ES-I3 (cell line): ENCODE measurements at regions not wholly inside any gene's neighbourhood (a gene's known extent, or its start where the extent isn't known, plus 50 kb on each side); places are given as distances from the start of the nearest gene placed in this dataset.
A peak's percentile ranks its signal among the peaks of the same experiment; 100 is the strongest.

Experiments used
- H3K36me3 ChIP-seq: 2 replicates; pipeline ENCODE4 v1.6.1; 2013; ENCODE audit warnings: mild to moderate bottlenecking, low read length, control low read depth, moderate library complexity; ENCODE audit not compliant: insufficient read depth
- H3K4me1 ChIP-seq: 2 replicates; pipeline ENCODE4 v1.6.1; 2013; ENCODE audit warnings: mild to moderate bottlenecking, control low read depth, low read length; ENCODE audit not compliant: insufficient read depth
- H3K9ac ChIP-seq: 2 replicates; pipeline ENCODE4 v1.6.1; 2013; ENCODE audit warnings: low read depth, mild to moderate bottlenecking, low read length, moderate library complexity
- H3K9me3 ChIP-seq: 2 replicates; pipeline ENCODE4 v1.6.1; 2013; ENCODE audit warnings: mild to moderate bottlenecking, low read length, moderate library complexity; ENCODE audit not compliant: control insufficient read depth, insufficient read depth

DNA sequence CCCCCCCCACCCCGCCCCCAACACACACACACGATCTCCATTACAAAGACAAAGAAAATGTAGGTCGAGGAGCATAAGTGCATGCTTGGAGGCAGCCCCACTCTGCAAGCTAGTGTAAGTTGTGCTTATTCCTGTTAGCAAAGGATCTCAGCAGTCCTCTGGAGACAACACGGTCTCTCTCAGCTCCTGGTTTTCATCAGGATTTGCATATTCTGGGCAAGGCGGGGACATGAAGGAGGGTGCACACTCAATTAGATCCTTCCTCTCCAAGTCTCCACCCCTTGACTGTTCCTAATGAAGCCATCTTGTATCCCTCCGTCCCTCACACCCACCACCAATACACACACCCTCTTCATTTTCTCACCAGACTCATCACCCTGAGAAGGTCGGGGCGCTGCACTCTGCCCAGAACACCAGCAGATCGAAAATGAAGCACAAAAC is 63.8 kb downstream of the MRPL46 start:
- Histone ChIP-seq H3K9me3 (no peaks in the 10 kb centered on the region), H3K4me1 (peaks cover 12% of the 10 kb centered on the region; the same call in 1 of the 2 replicates), H3K9ac (peak overlapping the region; percentile 7; the same call in 1 of the 2 replicates), H3K36me3 (no peaks in the 10 kb centered on the region)

DNA sequence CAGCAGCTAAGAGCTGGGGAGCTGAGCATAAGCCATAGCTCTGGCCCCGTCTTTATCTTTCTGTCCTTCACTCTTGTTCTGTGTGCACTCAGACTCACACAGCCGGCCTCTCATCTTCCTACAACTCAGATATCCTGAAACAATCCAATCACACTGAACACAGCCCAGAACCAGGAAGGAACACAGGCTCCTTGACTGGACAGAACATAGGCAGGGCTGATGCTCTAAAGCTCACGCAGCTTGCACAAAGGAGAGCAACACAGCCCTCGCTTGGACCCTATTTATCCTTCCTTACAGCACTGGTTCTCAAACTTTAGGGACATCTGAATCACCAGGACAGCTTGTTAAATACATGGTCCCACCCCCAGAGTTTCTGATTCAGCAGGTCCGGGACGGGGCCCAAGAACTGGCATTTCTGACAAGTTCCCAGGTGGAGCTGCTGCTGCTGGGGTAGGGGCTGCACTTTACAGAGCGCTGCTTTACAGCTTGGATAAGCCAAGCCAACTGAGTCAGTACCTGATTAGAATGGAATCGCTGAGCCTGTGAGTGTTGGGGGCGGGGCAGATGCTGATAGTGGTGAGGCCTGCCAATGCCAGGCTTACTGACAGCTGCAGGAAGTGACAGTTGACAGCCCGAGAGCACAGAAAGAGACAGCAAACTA is 65.1 kb downstream of the MRPL46 start:
- Histone ChIP-seq H3K36me3 (no peaks in the 10 kb centered on the region), H3K9ac (no peak overlapping the region), H3K9me3 (no peaks in the 10 kb centered on the region), H3K4me1 (peaks cover 12% of the 10 kb centered on the region; the same call in 1 of the 2 replicates)

DNA sequence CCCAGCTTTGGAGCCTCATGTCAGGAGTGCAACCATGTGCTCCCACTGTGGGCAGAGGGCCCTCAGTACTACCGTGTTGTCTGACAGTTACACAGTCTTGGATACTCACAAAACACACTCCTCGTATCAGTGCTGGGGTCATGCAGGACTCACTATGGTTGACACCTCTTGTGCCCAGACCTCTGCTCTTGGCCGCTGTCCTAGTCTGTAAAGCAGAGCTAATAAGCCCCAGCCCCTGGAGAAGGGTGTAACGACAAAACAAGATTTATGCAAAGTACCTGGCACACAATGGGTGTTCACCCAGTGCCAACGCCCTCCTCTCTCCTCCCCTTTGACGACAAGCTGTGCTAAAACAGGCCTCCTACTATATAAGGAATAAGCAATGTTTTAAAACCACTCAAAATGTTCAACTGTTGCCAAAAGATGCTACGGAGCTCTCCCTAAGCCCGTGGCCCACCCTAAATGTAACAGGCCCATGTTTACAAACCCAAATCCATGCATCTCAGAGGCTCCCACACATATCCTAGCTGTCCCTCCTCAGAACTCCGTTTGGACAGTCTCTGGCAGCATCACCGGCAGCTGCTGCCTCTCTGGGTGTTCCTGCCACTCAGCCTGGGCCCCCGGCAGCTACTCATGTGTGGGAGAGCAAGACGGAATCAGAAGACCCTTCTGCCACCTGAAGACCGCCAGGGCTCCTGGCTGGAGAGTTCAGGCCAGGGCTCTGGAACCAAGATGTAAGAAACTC is 65.8 kb downstream of the MRPL46 start:
- Histone ChIP-seq H3K4me1 (peaks cover 12% of the 10 kb centered on the region; the same call in 1 of the 2 replicates), H3K36me3 (no peaks in the 10 kb centered on the region), H3K9ac (no peak overlapping the region), H3K9me3 (no peaks in the 10 kb centered on the region)

DNA sequence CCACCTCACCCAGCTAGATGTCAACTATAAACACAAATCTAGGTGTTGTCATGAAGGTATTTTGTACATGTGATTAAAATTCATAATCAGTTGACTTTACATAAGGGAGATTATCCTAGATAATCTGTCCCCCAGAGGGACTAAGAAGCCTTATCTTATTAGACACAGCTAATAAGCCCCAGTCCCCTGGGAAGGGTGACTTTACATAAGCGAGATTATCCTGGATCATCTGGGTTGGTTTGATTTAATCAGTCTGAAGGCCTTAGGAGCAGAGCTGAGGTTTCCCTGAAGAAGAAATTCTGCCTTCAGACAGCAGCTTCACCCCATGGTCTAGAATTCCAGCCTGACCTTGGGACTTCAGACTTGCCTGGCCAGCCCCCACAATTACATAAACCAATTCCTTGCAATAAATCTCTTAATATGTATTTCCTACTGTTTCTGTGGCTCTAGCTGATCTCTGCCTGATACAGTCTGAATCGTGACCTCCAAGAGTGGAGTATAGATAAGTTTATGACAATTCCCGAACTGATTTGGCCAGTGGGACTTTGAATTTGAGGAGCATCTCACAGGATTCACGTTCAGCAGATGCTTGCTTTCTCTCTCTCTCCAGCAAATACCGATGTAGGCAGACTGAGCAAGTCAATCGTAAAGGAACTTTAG is 66.5 kb downstream of the MRPL46 start:
- Histone ChIP-seq H3K9me3 (no peaks in the 10 kb centered on the region), H3K9ac (no peak overlapping the region), H3K4me1 (peaks cover 12% of the 10 kb centered on the region; the same call in 1 of the 2 replicates), H3K36me3 (no peaks in the 10 kb centered on the region)

- no peaks in the 10 kb centered on the region for H3K9me3 ChIP-seq
- H3K9ac ChIP-seq: no peak overlapping the region
- H3K4me1 ChIP-seq: peaks cover 12% of the 10 kb centered on the region; the same call in 1 of the 2 replicates
- H3K36me3 ChIP-seq: no peaks in the 10 kb centered on the region
Measured at GRCh38 chr15:88400084-88400483, 67.1 kb downstream of the MRPL46 start.

- Histone ChIP-seq H3K9me3 (no peaks in the 10 kb centered on the region), H3K9ac (no peak overlapping the region), H3K36me3 (no peaks in the 10 kb centered on the region), H3K4me1 (peaks cover 12% of the 10 kb centered on the region; the same call in 1 of the 2 replicates)
Measured at GRCh38 chr15:88399021-88399685, 68.0 kb downstream of the MRPL46 start.

DNA sequence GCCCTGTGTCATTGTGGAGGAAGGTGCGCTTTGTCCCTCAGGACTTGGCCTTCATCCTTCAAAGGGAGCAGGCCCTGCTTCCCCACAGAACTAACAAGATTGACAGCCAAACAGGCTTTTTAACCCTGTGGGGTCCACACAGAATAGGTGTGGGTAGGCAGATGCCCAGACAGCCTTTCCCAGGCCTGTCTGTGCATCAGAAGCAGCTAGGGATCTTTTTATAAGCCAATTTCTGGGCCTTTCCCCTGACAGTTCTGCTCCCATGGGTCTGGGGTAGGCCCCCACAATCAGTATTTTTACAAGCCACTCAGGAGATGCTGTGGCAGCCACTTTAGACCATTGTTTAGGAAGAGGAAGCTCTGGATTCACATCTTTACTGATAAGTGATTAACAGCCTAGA is 69.2 kb downstream of the MRPL46 start:
- no peaks in the 10 kb centered on the region for H3K9me3 ChIP-seq
- H3K9ac ChIP-seq: no peak overlapping the region
- no peaks in the 10 kb centered on the region for H3K36me3 ChIP-seq
- peaks cover 8% of the 10 kb centered on the region; the same call in 1 of the 2 replicates for H3K4me1 ChIP-seq

GRCh38 chr15:88397506-88397905 is 69.7 kb downstream of the MRPL46 start:
- no peak overlapping the region for H3K9ac ChIP-seq
- H3K36me3 ChIP-seq: no peaks in the 10 kb centered on the region
- peaks cover 7% of the 10 kb centered on the region; the same call in 1 of the 2 replicates for H3K4me1 ChIP-seq
- H3K9me3 ChIP-seq: no peaks in the 10 kb centered on the region

GRCh38 chr15:88395872-88396781 is 71.1 kb downstream of the MRPL46 start:
- H3K36me3 ChIP-seq: no peaks in the 10 kb centered on the region
- no peak overlapping the region for H3K9ac ChIP-seq
- no peaks in the 10 kb centered on the region for H3K9me3 ChIP-seq
- no peaks in the 10 kb centered on the region for H3K4me1 ChIP-seq

DNA sequence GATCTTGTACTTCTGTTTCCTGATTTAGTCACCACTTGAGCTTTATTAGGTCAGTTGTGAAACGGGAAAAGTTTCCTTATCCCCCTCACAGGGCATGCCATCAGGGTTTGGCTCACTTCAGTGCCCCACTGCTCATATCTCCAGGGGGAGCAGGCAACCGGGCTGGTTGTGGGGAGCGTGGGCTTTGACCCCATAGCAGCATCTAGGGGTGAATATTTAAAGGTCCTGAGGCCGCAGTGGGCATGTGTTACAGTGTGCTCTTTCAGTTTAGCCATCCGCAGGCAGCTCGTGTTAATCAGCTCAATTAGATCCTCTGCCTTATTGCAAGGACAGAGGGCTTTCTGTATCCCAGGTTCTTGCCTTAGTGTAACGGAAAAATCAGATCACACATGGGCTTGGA is 71.9 kb downstream of the MRPL46 start:
- no peaks in the 10 kb centered on the region for H3K36me3 ChIP-seq
- H3K9ac ChIP-seq: no peak overlapping the region
- no peaks in the 10 kb centered on the region for H3K9me3 ChIP-seq
- H3K4me1 ChIP-seq: no peaks in the 10 kb centered on the region

- Histone ChIP-seq H3K9me3 (no peaks in the 10 kb centered on the region), H3K9ac (no peak overlapping the region), H3K4me1 (no peaks in the 10 kb centered on the region), H3K36me3 (no peaks in the 10 kb centered on the region)
Measured at GRCh38 chr15:88394553-88395145, 72.5 kb downstream of the MRPL46 start.

GRCh38 chr15:88393719-88394519 is 73.3 kb downstream of the MRPL46 start:
- H3K4me1 ChIP-seq: no peaks in the 10 kb centered on the region

More at GRCh38 chr15:88393719-88394519, 73.3 kb downstream of the MRPL46 start:
- Histone ChIP-seq H3K36me3 (no peaks in the 10 kb centered on the region), H3K9me3 (no peaks in the 10 kb centered on the region), H3K9ac (no peak overlapping the region)
